ENCODE measurements at regions not wholly inside any gene's neighbourhood (a gene's known extent, or its start where the extent isn't known, plus 50 kb on each side); places are given as distances from the start of the nearest gene placed in this dataset.

GRCh38 chr20:53734006-53734688 is 140.5 kb upstream of the ZNF217 start:
- TF ChIP-seq YY1 (IDR thresholded peaks at IDR 0.05; ENCODE audit: insufficient read depth, insufficient read length) (no peak), SUZ12 (IDR thresholded peaks at IDR 0.05; ENCODE audit: extremely low read depth, insufficient read depth, insufficient read length) (no peak), ZNF274 (IDR thresholded peaks at IDR 0.05; ENCODE audit: low read depth, low read length) (no peak)
